Ammon's horn (tissue), 1 donor: ENCODE measurements at regions not wholly inside any gene's neighbourhood (a gene's known extent, or its start where the extent isn't known, plus 50 kb on each side); places are given as distances from the start of the nearest gene placed in this dataset.
"Not testable (repeated sequence)": the region's sequence is repeated elsewhere in the genome, so short reads cannot be mapped to it uniquely, and the experiment has no call there.

Source experiments
- DNase-seq: peaks from one replicate; pipeline ENCODE4 v3.0.0-alpha.2; 2016; ENCODE audit warnings: low spot score

DNA sequence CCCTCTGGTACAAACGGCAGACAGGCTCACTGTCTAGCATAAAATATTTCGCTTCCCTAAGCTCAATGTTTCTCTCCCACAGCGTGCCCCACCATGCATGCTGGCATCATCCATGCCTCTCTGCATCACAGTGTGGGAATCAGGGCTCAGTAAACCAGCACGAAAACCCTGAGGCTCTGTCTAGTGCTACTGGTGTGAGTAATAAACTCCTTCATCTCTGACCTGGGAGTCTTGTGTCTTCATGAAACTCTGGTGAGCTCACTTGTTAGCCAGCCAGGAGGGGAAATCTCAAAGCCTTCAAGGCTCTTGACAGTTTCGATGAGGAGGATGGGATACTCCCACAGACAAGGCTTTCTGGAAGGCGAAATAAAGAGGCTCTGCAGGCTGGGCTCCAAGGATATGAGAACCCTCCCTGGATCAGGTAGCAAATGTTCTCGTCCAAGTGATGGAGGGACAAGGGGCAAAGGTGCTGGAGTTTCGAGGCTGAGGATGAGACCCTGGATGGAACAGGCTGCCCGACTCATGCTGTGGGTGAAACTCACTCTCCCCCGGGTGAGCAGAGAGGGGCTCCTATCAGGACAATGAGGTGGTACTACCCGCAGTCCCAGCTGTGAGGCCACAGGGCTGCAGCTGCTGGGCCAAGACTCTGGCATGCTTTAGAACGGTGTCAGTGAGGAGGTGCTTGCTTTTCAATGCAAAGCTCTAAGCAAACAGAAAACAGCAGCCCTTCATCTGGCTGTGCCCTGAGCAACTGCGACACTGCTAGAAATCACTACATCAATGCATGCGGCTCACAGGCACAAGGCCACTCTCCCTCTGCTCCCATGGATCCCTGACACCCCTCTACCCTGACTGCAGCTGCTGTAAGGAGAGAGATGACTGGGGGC, 69.3 kb downstream of the SHANK2 start:
- DNase-seq = no peak

DNA sequence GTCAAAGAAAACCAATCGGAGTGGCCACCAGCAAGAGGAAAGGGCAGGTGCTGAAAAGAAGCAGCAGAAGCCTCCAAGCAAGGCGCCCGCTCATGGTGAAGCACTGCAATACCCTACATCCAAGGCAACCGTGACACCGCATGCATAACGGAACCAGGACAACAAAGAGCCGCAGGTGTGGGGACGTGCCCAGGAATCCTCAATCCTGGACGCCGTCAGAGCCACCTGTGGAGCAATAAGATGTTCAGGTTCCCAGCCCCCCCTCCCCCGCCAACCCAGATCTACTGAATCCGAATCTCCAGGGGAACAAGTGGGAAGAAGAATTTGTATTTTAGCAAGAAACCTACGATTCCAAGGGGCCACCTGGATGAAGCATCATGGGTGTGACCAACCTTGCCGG, 70.8 kb downstream of the SHANK2 start:
- no peak for DNase-seq

DNA sequence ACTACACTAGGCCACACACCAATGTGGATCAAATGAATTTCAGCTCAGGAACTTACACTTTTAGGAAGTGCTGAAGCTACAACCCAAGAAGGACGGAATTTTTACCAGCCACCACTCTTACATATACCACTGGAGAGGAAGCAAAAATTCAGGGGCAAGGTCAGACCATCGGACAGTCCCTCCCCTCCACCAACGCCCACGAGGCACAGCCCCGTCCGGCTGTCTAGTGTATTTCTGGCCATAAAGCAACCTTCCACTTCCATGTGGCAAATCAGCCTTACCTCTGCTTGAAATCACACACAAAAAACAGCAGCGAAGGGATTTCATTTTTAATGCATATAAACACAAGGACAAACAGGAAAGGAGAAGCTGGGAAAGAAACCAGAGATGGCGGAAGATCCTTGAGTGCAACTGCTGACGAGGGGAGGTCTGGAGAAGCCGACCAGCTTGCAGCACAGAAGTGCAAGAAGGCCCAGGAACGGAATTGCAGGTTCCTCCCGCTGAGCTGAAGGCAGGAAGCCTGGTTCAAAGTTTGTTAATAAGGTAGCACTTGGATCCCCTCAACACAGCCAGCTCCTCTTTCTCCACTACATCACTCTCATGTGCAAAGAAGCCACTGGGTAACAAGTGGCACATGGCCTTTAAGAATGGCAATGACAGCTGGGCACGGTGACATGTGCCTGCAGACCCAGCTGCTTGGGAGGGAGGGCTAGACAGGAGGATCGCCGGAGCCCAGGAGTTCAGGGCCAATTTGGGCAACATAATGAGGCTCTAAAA, 71.5 kb downstream of the SHANK2 start:
- DNase-seq = no peak

DNA sequence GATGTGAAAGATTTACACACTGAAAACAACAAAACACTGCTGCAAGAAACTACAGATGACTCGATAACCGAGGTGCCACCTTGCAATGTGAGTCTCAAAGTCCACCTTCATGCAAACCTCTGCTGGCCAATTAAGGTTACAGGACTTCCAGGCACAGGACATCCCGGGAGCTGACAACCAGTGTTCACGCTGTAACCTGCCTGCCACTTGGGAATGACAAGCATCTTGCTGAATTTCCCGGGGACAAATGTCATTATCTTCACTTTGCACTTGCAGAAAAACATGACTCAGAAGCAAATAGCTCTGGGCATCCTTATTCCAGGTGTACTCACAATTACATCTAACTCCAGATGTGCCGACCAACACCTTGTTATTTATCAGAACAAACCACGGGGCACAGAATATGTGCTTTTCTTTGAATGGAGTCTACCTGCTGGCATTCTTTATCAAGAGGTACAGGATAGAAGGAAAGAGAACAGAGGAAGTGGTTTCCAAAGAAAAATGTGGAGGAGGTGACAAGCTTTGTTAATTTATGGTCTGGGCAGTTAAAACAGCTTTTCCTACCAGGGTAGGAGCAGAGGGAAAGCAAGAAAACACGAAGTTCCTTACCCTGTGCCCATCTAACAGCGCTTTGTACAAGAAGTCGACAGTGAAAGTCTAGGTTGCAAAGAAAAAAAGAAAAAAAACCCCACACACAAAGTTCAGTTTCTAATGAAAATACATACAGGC, 72.3 kb downstream of the SHANK2 start:
- no peak for DNase-seq

DNA sequence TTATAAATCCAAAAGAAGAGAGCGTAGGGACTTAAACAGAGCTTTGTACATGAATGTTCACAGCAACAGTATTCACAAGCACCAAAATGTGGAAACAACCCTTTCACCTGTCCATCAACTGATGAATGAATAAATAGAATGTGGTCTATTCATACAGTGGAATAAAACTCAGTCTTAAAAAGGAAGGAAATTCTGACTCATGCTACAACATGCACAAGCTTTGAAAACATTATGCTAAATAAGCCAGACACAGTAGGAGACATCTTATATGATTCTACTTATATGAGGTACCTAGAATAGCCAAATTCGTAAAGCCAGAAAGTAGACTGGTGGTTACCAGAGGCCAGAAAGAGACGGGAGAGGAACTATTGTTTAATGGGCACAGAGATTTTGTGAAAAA, 74.3 kb downstream of the SHANK2 start:
- no peak for DNase-seq

DNA sequence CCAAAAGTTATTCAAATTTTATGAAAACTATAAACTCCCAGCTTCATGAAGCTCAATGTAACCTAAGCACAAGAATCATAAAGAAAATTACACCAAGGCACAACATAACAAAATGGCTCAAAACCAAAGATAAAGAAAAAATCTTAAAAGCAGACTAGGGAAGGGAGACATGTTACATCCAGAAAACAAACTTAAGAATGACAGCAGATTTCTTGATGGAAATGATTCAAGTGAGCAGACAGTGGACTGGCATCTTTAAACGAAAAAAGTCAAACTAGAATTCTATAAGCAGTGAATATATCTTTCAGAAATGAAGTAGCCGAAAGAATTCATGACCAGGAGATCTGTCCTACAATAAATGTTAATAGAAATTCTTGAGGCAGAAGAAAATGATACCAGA, 75.6 kb downstream of the SHANK2 start:
- DNase-seq = no peak

DNA sequence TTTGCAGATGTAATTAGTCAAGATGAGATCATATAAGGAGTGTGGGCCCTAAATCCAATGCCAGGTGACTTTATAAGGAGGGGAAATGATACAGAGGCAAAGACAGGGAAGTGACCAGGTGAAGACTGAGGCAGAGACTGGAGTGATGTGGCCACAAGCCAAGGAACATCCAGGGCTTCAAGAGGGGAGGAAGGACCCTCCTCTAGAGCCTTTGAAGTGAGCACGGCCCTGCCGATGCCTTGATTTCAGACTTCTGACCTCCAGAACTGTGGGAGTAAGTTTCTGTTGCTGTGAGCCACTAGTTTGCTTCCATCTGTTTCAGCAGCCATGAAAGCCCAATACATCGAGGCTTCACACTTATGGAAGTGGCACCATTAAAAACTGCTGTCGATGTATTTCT, 78.7 kb downstream of the SHANK2 start:
- DNase-seq = no peak

DNA sequence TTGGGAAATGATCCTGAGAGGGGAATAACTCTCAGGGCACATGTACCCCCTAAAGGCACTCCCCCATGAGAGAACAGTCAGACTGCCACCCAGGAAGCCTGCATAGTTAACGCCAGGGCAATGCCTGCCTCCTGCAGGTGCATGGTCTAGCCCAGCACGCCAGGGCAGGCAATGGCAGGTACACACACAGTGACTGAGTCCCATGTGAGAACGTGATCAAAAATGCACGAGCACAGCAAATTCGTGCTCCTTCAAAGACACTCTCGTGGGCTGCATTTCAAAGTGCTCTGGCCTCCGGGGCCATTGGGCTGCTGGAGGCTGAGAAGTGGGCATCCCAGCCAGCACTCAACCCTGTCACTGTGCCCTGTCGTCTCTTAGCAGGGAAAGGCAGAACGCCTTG, 79.7 kb downstream of the SHANK2 start:
- DNase-seq = no peak

DNA sequence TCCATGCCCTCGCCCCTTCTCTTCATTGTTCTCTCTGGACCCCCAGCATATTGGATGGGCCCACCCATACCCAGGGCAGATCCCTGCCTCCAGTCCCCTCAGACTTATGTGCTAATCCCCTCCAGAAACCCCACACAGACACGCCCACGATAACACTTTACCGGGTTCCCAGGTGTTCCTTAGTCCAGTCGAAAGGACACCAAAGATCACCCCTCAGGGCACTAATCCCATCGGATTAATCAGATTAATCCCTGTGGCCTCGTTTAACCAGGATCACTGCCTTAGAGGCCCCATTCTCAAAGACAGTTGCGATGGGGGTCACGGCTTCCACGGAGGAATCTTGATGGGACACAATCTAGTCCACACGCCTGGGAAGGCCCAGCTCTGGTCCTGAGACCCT, 80.8 kb downstream of the SHANK2 start:
- no peak for DNase-seq

DNA sequence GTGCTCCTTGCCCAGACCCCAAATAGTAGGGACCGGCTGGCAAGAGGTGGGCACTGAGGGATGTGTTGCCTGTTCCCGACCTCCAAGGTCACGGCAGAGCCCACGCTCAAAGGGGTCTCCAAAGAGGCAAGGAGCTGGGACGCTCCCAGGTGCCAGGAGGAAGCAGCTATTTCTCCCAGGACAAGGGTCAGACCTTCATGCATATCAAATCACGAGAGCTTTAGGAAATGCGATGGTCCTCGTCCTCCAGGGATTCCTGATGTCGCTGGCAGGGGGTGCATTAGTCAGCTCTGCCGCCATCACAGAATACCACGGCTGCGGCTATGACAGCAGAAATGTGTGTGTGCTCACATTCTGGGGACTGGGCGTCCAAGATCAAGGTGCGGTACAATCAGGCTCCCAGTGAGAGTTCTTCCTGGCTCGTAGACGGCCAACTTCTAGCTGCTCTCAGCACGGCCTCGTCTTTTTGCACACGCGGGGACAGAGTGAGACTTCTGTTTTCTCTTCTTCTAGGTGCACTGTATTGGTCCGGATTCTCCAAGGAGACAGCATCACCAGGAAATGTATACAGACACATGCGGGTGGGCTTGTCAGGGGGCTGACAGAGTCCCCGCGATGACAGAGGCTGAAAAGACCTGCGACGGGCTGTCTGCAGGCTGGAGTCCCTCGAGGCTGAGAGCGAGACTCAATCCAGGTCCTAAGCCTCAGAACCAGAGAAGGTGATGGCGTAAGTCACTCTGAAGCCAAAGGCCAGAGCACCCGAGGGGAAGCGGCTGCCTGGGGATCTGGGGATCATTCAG, 81.6 kb downstream of the SHANK2 start:
- DNase-seq = no peak

DNA sequence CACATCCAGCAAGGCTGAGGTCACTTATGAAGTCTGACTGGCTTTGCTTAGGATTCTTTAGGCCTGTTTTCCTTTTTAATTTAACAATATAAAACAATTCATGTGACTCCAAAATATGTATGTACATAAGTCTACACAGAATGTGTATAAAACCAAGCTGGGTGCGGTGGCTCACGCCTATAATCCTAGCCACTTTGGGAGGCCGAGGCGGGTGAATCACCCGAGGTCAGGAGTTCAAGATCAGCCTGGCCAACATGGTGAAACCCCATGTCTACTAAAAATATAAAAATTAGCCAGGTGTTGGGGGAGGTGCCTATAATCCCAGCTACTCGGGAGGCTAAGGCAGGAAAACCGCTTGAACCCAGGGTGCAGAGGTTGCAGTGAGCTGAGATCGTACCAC, 83.1 kb downstream of the SHANK2 start:
- no peak for DNase-seq

DNA sequence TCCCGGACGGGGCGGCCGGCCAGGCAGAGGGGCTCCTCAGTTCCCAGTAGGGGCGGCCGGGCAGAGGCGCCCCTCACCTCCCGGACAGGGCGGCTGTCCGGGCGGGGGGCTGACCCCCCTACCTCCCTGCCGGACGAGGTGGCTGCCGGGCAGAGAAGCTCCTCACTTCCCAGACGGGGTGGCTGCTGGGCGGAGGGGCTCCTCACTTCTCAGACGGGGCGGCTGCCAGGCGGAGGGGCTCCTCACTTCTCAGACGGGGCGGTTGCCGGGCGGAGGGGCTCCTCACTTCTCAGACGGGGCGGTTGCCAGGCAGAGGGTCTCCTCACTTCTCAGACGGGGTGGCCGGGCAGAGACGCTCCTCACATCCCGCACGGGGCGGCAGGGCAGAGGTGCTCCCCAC, 84.6 kb downstream of the SHANK2 start:
- DNase-seq = not testable (repeated sequence)

DNA sequence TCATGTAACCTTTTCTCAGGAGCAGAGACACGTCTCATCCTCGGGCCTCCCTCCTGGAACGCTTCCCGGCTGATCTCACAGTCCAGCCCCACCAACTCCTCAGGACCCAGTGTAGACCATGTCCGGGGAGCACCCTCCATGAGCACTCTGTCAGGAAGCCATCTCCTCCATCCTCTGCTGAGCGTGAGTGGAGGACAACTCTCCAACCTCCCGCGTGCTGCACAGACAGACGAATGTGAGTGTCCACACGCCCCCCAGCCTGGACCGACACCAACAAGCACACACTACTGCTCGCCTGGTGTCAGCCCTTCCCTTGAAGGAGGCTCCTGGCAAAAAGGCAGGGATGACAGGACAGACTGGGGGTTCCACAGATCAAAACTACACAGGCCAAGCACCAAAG, 86.6 kb downstream of the SHANK2 start:
- no peak for DNase-seq

DNA sequence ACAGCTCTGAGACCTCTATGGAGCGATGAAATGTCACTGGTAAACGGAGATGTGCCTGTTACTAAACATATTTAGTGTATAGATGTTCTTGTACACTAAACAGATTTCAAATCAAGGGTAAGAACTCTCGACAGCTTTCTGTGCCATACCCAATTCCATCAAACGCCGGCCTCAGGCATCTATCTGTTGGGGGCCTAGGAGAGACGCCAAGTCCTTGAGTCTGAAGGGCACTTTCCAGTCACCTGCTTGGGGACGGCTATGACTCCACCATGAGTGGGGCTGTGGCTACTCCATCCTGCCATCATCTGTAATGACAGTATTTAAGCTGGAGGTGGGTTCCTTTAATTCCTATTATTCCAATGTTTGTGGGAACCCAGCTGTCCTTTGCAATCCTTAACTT, 87.8 kb downstream of the SHANK2 start:
- no peak for DNase-seq

DNA sequence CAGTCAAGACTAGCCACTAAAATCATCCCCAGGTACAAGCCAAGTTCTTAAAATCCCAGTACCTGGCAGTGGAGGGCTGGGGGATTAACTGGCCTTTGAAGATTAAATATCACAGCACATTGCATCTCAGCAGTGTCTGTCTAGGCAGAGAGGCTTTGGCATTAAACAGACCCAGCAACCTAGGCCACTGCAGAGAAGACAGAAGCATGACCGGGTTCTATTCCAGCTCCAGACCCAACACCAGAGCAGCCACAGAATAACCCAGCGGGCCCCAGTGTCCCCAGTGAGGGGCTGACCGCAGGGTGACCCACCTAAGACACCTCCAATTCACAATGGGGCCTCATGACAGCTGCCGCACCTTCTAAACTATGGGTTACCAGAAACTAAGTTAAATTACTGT, 88.2 kb downstream of the SHANK2 start:
- DNase-seq = no peak

DNA sequence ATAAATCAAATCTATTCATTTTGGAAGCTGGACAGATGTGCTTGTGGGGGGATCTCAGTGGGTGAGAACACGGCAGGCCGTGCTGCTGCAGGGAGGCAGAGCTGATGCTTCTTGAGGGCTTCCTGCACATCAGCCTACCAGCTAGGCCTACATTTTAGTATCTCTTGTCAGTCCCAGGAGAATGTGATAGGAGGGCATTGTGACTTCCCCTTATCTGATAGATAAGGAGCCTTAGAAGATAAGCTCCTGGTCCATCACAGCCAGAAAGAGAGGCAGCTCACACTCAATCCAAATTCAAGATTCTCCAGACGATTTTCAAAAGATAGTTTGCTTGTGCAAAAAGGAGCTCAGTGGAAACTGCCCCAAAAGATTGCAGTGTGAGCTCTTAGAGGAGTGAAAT, 89.0 kb downstream of the SHANK2 start:
- DNase-seq = no peak

DNA sequence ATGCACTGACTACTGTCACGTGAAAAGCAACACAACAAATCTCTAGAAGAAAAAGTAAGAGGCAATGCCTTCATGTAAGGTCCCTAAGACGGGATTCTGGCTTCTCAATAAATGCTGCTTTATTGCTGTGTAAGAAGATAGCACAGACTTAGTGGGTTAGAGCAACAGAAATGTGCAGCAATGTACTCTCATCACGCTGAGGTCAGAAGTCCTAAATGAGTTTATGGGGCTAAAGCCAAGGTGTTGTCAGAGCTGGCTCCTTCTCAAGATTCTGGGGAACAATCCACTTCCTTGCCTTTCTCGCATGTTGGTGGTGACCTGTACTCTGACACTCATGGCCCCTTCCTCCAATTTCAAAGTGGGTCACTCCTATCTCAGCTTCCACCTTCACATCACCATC, 93.4 kb downstream of the SHANK2 start:
- no peak for DNase-seq

DNA sequence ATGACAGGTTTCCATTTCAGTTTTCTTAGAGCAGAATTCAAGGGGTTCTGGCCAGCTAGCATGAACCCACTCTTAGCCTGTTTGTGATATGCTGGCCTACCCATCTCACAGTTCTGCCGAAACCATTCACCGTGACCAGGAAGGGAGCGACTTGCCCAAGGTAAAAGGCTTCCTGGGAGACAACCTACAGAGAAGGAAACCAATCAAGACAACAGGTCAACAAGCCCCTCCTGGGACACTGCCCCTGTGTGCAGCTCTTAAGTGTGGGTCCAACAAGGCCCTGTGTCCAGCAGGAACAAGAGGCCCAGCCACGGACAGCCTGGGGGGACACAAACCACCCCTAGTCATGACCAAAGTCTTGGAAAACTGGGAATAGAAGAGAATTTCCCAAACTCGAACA, 94.7 kb downstream of the SHANK2 start:
- DNase-seq = not testable (repeated sequence)

DNA sequence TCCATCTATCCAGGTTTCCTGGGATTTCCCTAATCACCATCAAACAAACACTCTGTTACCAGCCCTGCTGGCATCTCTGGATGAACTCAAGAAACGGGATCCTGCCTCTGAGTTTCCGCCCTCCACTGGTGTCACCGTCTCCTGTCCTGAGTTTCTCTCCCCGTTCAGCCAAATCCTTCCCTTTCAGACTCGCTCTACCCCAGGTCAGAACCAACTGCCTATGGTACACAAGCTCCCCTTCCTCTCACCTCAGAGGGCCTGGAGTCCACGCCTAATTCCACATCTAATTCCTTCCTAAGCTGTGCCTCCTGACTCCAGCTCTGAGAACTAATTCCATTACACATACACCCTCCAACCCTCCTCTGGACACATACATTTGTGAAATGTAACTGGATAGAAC, 96.1 kb downstream of the SHANK2 start:
- DNase-seq = no peak

DNA sequence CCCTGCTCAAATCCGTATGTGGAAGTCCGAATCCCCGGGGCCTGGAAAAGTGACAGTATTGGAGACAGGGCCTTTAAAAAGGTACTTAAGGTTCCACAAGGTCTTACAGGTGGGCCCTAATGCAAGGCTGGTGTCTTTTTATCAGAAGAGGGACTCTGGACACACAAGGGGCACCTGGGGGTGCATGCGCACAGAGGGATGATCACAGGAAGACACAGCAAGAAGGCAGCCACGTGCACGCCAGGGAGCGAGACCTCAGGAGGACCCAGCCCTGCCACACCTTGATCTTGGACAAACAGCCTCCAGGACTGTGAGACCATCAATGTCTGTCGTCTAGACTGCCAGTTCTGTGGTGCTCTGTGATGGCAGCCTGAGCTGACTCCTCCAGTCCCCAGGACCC, 96.5 kb downstream of the SHANK2 start:
- no peak for DNase-seq

DNA sequence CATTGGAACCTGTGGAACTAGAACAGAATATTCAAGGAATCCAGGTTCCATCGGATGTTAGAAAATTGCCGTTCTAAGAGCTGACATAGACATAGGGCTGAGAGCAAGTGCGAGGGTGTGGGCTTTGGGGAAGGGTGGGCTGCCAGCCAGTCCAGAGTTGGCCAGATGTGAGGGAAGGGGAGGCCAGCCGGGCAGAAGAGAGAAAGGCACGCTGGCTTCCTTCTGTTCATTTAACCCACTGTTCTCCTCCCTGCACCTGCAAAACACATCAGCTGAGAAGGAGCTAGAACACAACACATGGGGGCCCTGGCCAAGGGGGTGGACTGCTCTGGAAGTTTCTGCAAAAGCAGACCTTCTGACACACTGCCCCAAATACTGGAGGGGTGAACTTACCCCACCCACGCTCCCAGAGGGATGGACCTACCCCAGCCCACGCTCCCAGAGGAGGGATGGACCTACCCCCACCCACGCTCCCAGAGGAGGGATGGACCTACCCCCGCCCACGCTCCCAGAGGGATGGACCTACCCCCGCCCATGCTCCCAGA, 98.0 kb downstream of the SHANK2 start:
- DNase-seq = no peak

DNA sequence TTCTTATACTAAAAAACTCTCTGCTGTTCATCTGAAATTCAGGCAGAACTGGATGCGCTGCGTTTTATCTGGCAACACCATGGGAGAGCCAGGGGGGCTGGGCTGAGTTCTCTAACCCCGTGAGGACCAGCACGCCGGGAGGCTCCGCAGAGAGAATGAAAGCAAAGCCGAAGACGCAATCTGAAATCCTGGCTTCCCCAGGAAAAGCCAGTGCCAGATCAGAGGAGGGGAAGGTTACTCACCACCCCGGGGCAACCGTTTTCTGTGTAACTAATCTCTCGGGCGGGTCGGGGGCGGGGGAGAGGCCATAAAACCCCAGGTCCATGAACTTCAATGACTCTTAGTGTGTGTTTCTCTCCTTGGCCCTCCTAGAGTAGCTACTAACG, 99.4 kb downstream of the SHANK2 start:
- DNase-seq = no peak
